8988T (cell line): ENCODE measurements at regions not wholly inside any gene's neighbourhood (a gene's known extent, or its start where the extent isn't known, plus 50 kb on each side); places are given as distances from the start of the nearest gene placed in this dataset.

Source experiments
- DNase-seq: peaks from one replicate; pipeline ENCODE4 v3.0.0; 2011

- no peak for DNase-seq
Measured at GRCh38 chr14:44287858-44288257, 219.2 kb downstream of the FSCB start.

GRCh38 chr14:44286201-44286600 is 220.9 kb downstream of the FSCB start:
- no peak for DNase-seq

DNA sequence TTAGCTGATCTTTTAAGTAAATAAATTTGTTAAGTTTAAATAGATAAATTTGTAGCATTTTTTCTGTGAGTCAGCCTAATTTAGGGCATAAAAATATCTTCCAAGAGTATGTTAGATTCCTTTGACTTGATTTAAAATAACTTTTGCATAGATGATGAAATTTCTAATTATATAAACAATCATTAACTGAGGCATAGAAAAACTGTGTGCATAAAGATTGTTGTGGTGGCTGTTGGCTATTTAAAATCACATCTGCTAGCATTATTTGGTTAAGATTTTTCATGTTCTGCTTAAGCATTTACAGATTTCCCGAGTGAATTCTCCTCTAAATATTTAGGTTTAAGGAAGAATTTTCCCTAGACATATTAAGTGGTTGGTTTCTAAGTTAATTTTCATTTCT is 223.2 kb downstream of the FSCB start:
- DNase-seq, result no peak

- no peak for DNase-seq
Measured at GRCh38 chr14:44279357-44279756, 227.7 kb downstream of the FSCB start.

DNA sequence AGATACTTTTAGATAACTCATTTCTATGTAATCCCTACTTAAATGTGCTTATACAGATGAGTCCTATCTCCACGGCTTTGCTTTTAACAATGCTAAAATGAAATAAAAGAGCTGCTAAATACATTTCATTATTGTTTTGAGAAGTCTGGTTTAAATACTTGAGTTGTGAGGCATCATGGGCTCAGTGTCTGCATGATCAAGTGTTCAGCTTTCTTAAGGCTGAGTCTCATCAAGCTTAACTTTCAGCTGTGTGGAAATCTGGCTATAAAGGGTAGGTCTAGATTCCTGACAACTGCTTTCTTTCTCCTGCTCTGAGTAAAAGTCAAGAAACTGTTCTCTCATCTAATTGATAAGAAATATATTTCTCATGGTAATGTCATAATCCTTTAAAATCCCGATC is 235.4 kb downstream of the FSCB start:
- no peak for DNase-seq

GRCh38 chr14:44271006-44271405 is 236.1 kb downstream of the FSCB start:
- no peak for DNase-seq

- DNase-seq, result no peak
Measured at GRCh38 chr14:44265246-44265645, 241.8 kb downstream of the FSCB start.

DNA sequence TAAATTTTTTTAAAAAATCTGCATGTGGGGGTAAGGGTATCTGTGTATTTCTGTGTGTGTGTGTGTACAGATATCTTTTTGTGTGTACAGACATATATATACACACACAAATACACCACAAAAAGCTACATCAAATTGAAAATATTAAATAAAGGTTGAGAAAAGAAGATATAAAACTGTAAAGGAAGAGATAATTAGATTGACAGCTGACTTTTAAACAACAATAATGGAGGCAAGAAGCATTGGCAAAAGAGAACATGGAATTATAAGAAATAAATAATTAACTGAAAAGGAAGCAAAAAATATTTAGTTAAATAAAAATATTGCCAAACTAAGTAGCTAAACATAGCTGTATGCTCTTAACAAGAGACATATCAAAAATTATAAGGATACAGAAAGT is 291.4 kb downstream of the FSCB start:
- DNase-seq, result no peak

- no peak for DNase-seq
Measured at GRCh38 chr14:44211718-44212117, 295.4 kb downstream of the FSCB start.

GRCh38 chr14:44204061-44204835 is 302.8 kb downstream of the FSCB start:
- DNase-seq, result no peak

GRCh38 chr14:44180975-44181374 is 326.1 kb downstream of the FSCB start:
- DNase-seq, result no peak

DNA sequence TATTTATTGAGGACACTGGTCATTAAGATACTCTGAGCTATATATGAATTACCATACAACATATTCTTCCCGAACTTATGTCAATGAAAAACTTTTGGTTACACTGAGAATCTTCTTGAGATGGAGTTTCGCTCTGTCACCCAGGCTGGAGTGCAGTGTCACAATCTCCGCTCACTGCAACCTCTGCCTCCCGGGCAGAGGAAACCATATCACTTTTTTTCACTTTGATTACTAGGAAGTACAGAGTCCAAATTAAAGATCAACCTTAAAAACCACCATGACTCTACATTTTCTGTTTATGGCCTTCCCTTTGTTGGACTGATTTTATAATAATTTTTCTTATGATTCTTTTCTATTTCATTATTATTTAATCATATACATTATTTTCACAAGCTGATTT is 336.5 kb downstream of the FSCB start:
- DNase-seq, result no peak

GRCh38 chr14:44170101-44170500 is 337.0 kb downstream of the FSCB start:
- no peak for DNase-seq

DNA sequence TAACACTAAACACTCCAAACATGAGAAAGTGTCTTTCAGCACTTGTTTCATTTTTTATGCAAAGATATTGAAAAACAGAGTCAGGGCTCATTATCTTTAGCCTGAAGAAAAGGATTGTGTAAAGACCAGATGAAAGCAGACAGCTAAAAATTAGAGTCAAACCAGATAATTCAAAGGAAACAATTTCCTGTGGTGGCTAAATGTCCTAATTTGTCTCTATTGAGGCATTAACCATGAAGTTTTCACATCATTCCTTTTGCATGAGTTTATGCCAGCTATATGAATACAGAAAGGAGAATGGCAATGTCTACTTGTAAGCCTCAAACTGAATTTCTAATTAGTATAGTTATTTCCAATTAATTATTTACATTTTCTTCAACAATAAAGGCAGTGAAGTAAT is 338.5 kb downstream of the FSCB start:
- no peak for DNase-seq

DNA sequence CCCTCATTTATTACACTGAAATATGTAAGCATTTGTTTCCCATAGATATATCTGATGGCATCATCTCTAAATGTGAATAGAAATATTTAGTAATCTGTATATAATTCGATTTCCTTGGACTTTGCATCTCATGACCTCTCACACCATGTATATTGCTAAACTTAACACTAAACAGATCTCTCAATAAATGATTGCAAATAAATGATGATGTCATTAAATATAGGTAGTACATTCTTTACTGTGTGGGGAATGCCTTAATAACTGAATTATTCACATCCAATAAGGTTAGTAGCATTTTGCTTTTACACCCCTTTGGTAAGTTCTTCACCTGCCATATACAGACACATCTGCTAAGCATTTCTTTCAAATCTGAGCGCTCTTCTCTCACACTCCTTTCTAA is 340.5 kb downstream of the FSCB start:
- no peak for DNase-seq

- no peak for DNase-seq
Measured at GRCh38 chr14:44165936-44166335, 341.1 kb downstream of the FSCB start.

DNA sequence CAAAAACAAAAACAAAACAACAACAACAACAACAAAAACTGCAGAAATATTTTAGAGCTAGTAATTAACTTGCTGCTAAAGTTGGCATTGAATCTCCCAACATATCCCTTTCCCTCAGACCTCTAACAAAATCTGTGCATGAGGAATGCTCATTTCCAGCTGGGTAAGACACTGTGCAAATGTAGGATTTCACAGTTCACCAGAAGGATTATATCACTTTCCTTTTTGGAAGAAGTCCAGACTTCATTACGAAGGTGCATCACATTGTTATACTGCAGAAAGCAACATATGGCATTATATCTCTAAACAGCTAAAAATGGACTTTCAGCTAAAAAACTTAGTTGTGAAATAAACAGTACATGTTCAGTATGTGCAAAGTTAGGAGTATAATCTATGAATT is 341.8 kb downstream of the FSCB start:
- DNase-seq, result no peak

GRCh38 chr14:44163946-44164345 is 343.1 kb downstream of the FSCB start:
- DNase-seq, result no peak

DNA sequence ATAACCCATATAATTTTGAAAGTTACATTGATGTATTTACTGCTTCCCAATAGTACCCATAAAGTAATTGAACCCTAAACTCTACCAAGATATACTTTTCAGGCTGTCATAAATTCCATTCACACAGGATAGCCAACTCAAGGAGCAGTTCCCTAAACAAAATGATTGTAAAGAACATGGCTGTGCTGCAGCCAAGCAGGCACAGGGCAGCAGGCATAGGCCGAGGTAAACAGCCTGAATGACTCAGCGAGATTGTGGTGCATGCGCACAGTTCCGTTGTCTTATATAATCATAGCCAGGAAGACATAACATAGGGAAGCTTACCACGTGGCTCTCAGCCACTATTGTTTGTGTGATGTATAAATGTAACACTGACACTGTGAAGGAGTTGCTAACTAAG is 344.9 kb downstream of the FSCB start:
- no peak for DNase-seq

DNA sequence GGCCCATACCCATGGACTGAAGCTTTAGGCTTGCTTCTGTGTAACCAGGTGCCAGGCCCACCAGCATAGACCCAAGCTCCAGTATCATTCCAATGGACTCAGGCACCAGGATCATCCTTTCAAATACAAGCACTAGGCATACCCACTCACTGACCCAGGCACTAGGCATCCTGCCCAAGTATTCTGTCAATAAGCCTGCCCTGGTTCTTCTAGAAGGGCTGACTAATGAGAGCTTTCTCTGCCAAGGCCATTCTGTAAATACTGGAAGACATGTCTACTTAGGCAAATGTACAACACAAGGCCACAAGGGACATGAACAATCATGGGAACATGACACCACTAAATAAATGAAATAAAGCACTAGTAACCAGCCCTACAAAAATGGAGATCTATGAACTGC is 352.2 kb downstream of the FSCB start:
- no peak for DNase-seq

- DNase-seq, result no peak
Measured at GRCh38 chr14:44154446-44154845, 352.6 kb downstream of the FSCB start.

GRCh38 chr14:44151130-44151820 is 355.8 kb downstream of the FSCB start:
- no peak for DNase-seq

- DNase-seq, result peak; percentile 6
Measured at GRCh38 chr14:44149597-44149996, 357.5 kb downstream of the FSCB start.

GRCh38 chr14:44142006-44142405 is 365.1 kb downstream of the FSCB start:
- DNase-seq, result no peak

GRCh38 chr14:44135972-44136371 is 371.1 kb downstream of the FSCB start:
- DNase-seq, result no peak
